ENCODE measurements at regions not wholly inside any gene's neighbourhood (a gene's known extent, or its start where the extent isn't known, plus 50 kb on each side); places are given as distances from the start of the nearest gene placed in this dataset.
"Not testable (repeated sequence)": the region's sequence is repeated elsewhere in the genome, so short reads cannot be mapped to it uniquely, and the experiment has no call there.

- no peak for DNase-seq (ENCODE audit: low read depth in 3 of 3, low spot score in 1 of 3)
Observed at GRCh38 chr10:65396997-65397396, 1528.8 kb upstream of the LRRTM3 start.

GRCh38 chr10:65408401-65408800, 1517.4 kb upstream of the LRRTM3 start:
- no peak for DNase-seq (ENCODE audit: low read depth in 3 of 3, low spot score in 1 of 3)

- DNase-seq (ENCODE audit: low read depth in 3 of 3, low spot score in 1 of 3) = no peak
Observed at GRCh38 chr10:65413001-65413400, 1512.8 kb upstream of the LRRTM3 start.

GRCh38 chr10:65415318-65415717, 1510.5 kb upstream of the LRRTM3 start:
- DNase-seq (ENCODE audit: low read depth in 3 of 3, low spot score in 1 of 3) = no peak

- DNase-seq (ENCODE audit: low read depth in 3 of 3, low spot score in 1 of 3) = no peak
Observed at GRCh38 chr10:65416094-65416493, 1509.7 kb upstream of the LRRTM3 start.

GRCh38 chr10:65419629-65420028, 1506.2 kb upstream of the LRRTM3 start:
- DNase-seq (ENCODE audit: low read depth in 3 of 3, low spot score in 1 of 3) = no peak

- no peak for DNase-seq (ENCODE audit: low read depth in 3 of 3, low spot score in 1 of 3)
Observed at GRCh38 chr10:65423043-65423442, 1502.8 kb upstream of the LRRTM3 start.

GRCh38 chr10:65429381-65429780, 1496.5 kb upstream of the LRRTM3 start:
- not testable (repeated sequence) for DNase-seq (ENCODE audit: low read depth in 3 of 3, low spot score in 1 of 3)

- no peak for DNase-seq (ENCODE audit: low read depth in 3 of 3, low spot score in 1 of 3)
Observed at GRCh38 chr10:65430979-65431378, 1494.9 kb upstream of the LRRTM3 start.

GRCh38 chr10:65470986-65471385, 1454.8 kb upstream of the LRRTM3 start:
- DNase-seq (ENCODE audit: low read depth in 3 of 3, low spot score in 1 of 3) = no peak

GRCh38 chr10:65482848-65483247, 1443.0 kb upstream of the LRRTM3 start:
- no peak for DNase-seq (ENCODE audit: low read depth in 3 of 3, low spot score in 1 of 3)

- DNase-seq (ENCODE audit: low read depth in 3 of 3, low spot score in 1 of 3) = no peak
Observed at GRCh38 chr10:65491799-65492198, 1434.0 kb upstream of the LRRTM3 start.

- DNase-seq (ENCODE audit: low read depth in 3 of 3, low spot score in 1 of 3) = no peak
Observed at GRCh38 chr10:65496541-65496940, 1429.3 kb upstream of the LRRTM3 start.

- no peak for DNase-seq (ENCODE audit: low read depth in 3 of 3, low spot score in 1 of 3)
Observed at GRCh38 chr10:65497837-65498236, 1428.0 kb upstream of the LRRTM3 start.

GRCh38 chr10:65500716-65501115, 1425.1 kb upstream of the LRRTM3 start:
- DNase-seq (ENCODE audit: low read depth in 3 of 3, low spot score in 1 of 3) = no peak

- DNase-seq (ENCODE audit: low read depth in 3 of 3, low spot score in 1 of 3) = no peak
Observed at GRCh38 chr10:65501259-65501658, 1424.6 kb upstream of the LRRTM3 start.

- no peak for DNase-seq (ENCODE audit: low read depth in 3 of 3, low spot score in 1 of 3)
Observed at GRCh38 chr10:65518379-65518778, 1407.5 kb upstream of the LRRTM3 start.

GRCh38 chr10:65528986-65529385, 1396.8 kb upstream of the LRRTM3 start:
- no peak for DNase-seq (ENCODE audit: low read depth in 3 of 3, low spot score in 1 of 3)

- no peak for DNase-seq (ENCODE audit: low read depth in 3 of 3, low spot score in 1 of 3)
Observed at GRCh38 chr10:65531545-65531944, 1394.3 kb upstream of the LRRTM3 start.

GRCh38 chr10:65534771-65535170, 1391.1 kb upstream of the LRRTM3 start:
- no peak for DNase-seq (ENCODE audit: low read depth in 3 of 3, low spot score in 1 of 3)

GRCh38 chr10:65544756-65545155, 1381.1 kb upstream of the LRRTM3 start:
- DNase-seq (ENCODE audit: low read depth in 3 of 3, low spot score in 1 of 3) = no peak

GRCh38 chr10:65548001-65548400, 1377.8 kb upstream of the LRRTM3 start:
- no peak for DNase-seq (ENCODE audit: low read depth in 3 of 3, low spot score in 1 of 3)

GRCh38 chr10:65550761-65551160, 1375.1 kb upstream of the LRRTM3 start:
- no peak for DNase-seq (ENCODE audit: low read depth in 3 of 3, low spot score in 1 of 3)

- DNase-seq (ENCODE audit: low read depth in 3 of 3, low spot score in 1 of 3) = no peak
Observed at GRCh38 chr10:65555192-65555591, 1370.6 kb upstream of the LRRTM3 start.

All from stimulated activated CD4-positive, alpha-beta T cell treated with anti-CD3 and anti-CD28 coated beads, TNF-alpha, amount 100 ng/mL, for 1 hour (primary cell).